ENCODE measurements at regions not wholly inside any gene's neighbourhood (a gene's known extent, or its start where the extent isn't known, plus 50 kb on each side); places are given as distances from the start of the nearest gene placed in this dataset.

GRCh38 chr1:55546553-55546952 is 331.4 kb upstream of the USP24 start:
- CTCF ChIA-PET = no interaction called here
- Histone ChIP-seq H3K4me1 (no peaks in the 10 kb centered on the region), H3K27ac (no peak overlapping the region), H3K4me3 (no peak overlapping the region), H3K9me3 (no peaks in the 10 kb centered on the region), H3K4me2 (no peak overlapping the region)
- TF ChIP-seq NFE2L2 (conservative IDR thresholded peaks at IDR 0.05; ENCODE audit: low read length) (no peak), KDM5A (IDR thresholded peaks at IDR 0.05) (no peak), ZFP36 (IDR thresholded peaks at IDR 0.05; ENCODE audit: borderline replicate concordance, partially characterized antibody) (no peak), RFX5 (IDR thresholded peaks at IDR 0.05) (no peak), ATOH8 (CRISPR knock-in tag; IDR thresholded peaks at IDR 0.05; ENCODE audit: low read depth) (no peak), EHMT2 (IDR thresholded peaks at IDR 0.05; ENCODE audit: low read depth) (no peak), HES2 (IDR thresholded peaks at IDR 0.05) (no peak), HOXA7 (CRISPR knock-in tag; IDR thresholded peaks at IDR 0.05) (no peak), RCOR1 (IDR thresholded peaks at IDR 0.05; ENCODE audit: low read depth, low read length) (no peak), CHD4 (IDR thresholded peaks at IDR 0.05; ENCODE audit: borderline replicate concordance) (no peak), CHD2 (IDR thresholded peaks at IDR 0.05; ENCODE audit: low read length, partially characterized antibody) (no peak), EHF (CRISPR knock-in tag; IDR thresholded peaks at IDR 0.05) (no peak), PBX3 (IDR thresholded peaks at IDR 0.05) (no peak), RARB (CRISPR knock-in tag; IDR thresholded peaks at IDR 0.05) (no peak), GATA3 (IDR thresholded peaks at IDR 0.05; ENCODE audit: borderline replicate concordance) (no peak), FOXS1 (CRISPR knock-in tag; IDR thresholded peaks at IDR 0.05) (no peak)
- POLR2A ChIA-PET = no interaction called here
- WGBS (ENCODE audit: missing lambda C conversion rate) = 67% methylated on average over 1 of the region's 1 CpG
- FAIRE-seq = no peak
- no peak for DNase-seq (ENCODE audit: low read depth in 1 of 2, low spot score in 1 of 2)
- no peak for ATAC-seq

GRCh38 chr1:55544826-55545225 is 329.7 kb upstream of the USP24 start:
- no peak overlapping the region for H3K4me3 ChIP-seq
- no peaks in the 10 kb centered on the region for H3K4me1 ChIP-seq
- ATAC-seq (no peak), DNase-seq (ENCODE audit: low read depth in 1 of 2, low spot score in 1 of 2) (no peak), FAIRE-seq (no peak)
- H3K9me3 ChIP-seq = no peaks in the 10 kb centered on the region
- H3K27ac ChIP-seq = no peak overlapping the region
- CTCF ChIA-PET = interaction anchor here (0.6 to 1.4 kb wide), 3 partner anchors 14 to 1585 kb away, joined by 3 read pairs; no protein-coding TSS in a partner anchor
- POLR2A ChIA-PET = no interaction called here
- no peak overlapping the region for H3K4me2 ChIP-seq
- 98% methylated on average over 3 of the region's 3 CpGs for WGBS (ENCODE audit: missing lambda C conversion rate)
- TF ChIP-seq RFX5 (IDR thresholded peaks at IDR 0.05) (no peak), SREBF2 (IDR thresholded peaks at IDR 0.05) (no peak), BHLHE40 (IDR thresholded peaks at IDR 0.05; ENCODE audit: low read depth, low read length) (no peak), TFCP2L1 (CRISPR knock-in tag; IDR thresholded peaks at IDR 0.05) (no peak), JUNB (IDR thresholded peaks at IDR 0.05) (no peak), SMC3 (IDR thresholded peaks at IDR 0.05) (no peak), HMGXB4 (CRISPR knock-in tag; IDR thresholded peaks at IDR 0.05; ENCODE audit: borderline replicate concordance) (no peak), CHD4 (IDR thresholded peaks at IDR 0.05; ENCODE audit: borderline replicate concordance) (no peak), E2F6 (IDR thresholded peaks at IDR 0.05; ENCODE audit: borderline replicate concordance, low read depth) (no peak), EP300 (IDR thresholded peaks at IDR 0.05) (no peak), CBX8 (IDR thresholded peaks at IDR 0.05) (no peak), JUN (IDR thresholded peaks at IDR 0.05) (no peak), ELK1 (IDR thresholded peaks at IDR 0.05; ENCODE audit: low read depth, low read length) (no peak), RARB (CRISPR knock-in tag; IDR thresholded peaks at IDR 0.05) (no peak), HOXB5 (CRISPR knock-in tag; IDR thresholded peaks at IDR 0.05) (no peak), ATOH8 (CRISPR knock-in tag; IDR thresholded peaks at IDR 0.05; ENCODE audit: low read depth) (no peak), MAX (IDR thresholded peaks at IDR 0.05) (no peak), MYC (IDR thresholded peaks at IDR 0.05; ENCODE audit: borderline replicate concordance, low read length) (no peak), EHMT2 (IDR thresholded peaks at IDR 0.05; ENCODE audit: low read depth) (no peak)
